HL-60 (cell line): ENCODE measurements at regions not wholly inside any gene's neighbourhood (a gene's known extent, or its start where the extent isn't known, plus 50 kb on each side); places are given as distances from the start of the nearest gene placed in this dataset.

Experiments
- GABPA ChIP-seq: IDR thresholded peaks from 2 replicates; pipeline ENCODE4 v1.6.1; 2012; ENCODE audit warnings: low read depth
- TF ChIP-seq, protein P1 (sequence below): IDR thresholded peaks from one replicate; pipeline ENCODE4 v1.5.1; 2011; ENCODE audit warnings: low read length, control low read depth, inconsistent platforms; ENCODE audit not compliant: insufficient read depth

DNA sequence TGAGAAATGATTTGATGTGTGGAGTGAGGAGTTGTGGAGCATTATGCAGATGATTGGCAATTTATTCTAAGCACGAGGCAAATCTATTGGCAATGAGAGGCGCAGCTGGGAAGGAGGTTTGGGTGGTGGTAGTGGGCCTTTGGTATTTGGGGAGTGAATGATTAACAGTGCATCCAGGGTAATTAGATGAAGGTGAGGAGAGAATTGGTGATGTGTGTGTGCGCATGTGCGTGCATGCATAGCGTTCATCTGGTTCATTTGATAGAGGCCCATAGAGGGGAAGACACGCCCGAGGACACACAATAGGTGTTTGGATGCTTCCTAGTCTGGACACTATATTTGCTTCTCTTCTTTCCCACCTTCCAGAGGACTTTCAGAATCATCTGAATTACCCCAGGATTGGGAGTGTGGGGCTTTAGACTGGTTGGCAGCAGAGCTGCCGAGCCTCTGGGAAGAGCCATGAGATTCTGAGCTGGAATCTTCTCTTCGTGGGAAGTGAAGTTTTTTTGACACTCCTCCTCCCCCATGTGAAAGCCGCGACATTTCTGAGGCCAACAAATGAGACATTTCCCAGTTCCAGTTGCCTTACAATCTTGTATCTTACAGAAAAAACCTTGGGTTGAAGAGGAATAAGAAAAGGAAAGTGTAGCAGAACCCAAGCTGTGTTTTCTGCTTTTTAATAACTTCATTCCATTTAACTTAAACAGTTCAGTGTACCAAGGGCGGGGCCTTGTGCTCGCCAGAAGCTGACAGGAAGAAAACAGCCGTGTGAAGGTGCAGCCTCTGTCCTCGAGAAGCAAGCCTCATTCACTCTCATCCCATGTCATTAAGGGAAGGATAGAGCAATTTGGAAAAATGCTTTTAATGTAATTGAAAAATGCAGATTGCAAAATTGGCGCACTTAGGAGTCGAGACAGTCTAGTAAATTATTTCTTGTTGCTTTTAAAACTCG lies 65.2 kb downstream of the SLC25A47 start:
- TF ChIP-seq GABPA: no peak
- TF ChIP-seq, protein P1, sequence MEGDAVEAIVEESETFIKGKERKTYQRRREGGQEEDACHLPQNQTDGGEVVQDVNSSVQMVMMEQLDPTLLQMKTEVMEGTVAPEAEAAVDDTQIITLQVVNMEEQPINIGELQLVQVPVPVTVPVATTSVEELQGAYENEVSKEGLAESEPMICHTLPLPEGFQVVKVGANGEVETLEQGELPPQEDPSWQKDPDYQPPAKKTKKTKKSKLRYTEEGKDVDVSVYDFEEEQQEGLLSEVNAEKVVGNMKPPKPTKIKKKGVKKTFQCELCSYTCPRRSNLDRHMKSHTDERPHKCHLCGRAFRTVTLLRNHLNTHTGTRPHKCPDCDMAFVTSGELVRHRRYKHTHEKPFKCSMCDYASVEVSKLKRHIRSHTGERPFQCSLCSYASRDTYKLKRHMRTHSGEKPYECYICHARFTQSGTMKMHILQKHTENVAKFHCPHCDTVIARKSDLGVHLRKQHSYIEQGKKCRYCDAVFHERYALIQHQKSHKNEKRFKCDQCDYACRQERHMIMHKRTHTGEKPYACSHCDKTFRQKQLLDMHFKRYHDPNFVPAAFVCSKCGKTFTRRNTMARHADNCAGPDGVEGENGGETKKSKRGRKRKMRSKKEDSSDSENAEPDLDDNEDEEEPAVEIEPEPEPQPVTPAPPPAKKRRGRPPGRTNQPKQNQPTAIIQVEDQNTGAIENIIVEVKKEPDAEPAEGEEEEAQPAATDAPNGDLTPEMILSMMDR: no peak
